ENCODE measurements at regions not wholly inside any gene's neighbourhood (a gene's known extent, or its start where the extent isn't known, plus 50 kb on each side); places are given as distances from the start of the nearest gene placed in this dataset.
"Not testable (repeated sequence)": the region's sequence is repeated elsewhere in the genome, so short reads cannot be mapped to it uniquely, and the experiment has no call there.

- no peak for DNase-seq
Measured at GRCh38 chr22:49470741-49471503, 356.8 kb downstream of the BRD1 start.

GRCh38 chr22:49469896-49470740, 357.6 kb downstream of the BRD1 start:
- DNase-seq = no peak

- DNase-seq = no peak
Measured at GRCh38 chr22:49468487-49469198, 359.0 kb downstream of the BRD1 start.

- DNase-seq = no peak
Measured at GRCh38 chr22:49466878-49467595, 360.6 kb downstream of the BRD1 start.

- DNase-seq = no peak
Measured at GRCh38 chr22:49464037-49464436, 363.6 kb downstream of the BRD1 start.

- no peak for DNase-seq
Measured at GRCh38 chr22:49462795-49463194, 364.9 kb downstream of the BRD1 start.

GRCh38 chr22:49462291-49462690, 365.4 kb downstream of the BRD1 start:
- DNase-seq = no peak

- DNase-seq = no peak
Measured at GRCh38 chr22:49461674-49462073, 366.0 kb downstream of the BRD1 start.

- no peak for DNase-seq
Measured at GRCh38 chr22:49460592-49461281, 366.9 kb downstream of the BRD1 start.

GRCh38 chr22:49460091-49460490, 367.6 kb downstream of the BRD1 start:
- no peak for DNase-seq

- DNase-seq = no peak
Measured at GRCh38 chr22:49458708-49459099, 369.0 kb downstream of the BRD1 start.

- no peak for DNase-seq
Measured at GRCh38 chr22:49457946-49458707, 369.5 kb downstream of the BRD1 start.

- no peak for DNase-seq
Measured at GRCh38 chr22:49457146-49457545, 370.5 kb downstream of the BRD1 start.

- DNase-seq = no peak
Measured at GRCh38 chr22:49455595-49455994, 372.1 kb downstream of the BRD1 start.

- DNase-seq = no peak
Measured at GRCh38 chr22:49454726-49455125, 372.9 kb downstream of the BRD1 start.

GRCh38 chr22:49453771-49454170, 373.9 kb downstream of the BRD1 start:
- no peak for DNase-seq

- DNase-seq = not testable (repeated sequence)
Measured at GRCh38 chr22:49453019-49453418, 374.7 kb downstream of the BRD1 start.

- no peak for DNase-seq
Measured at GRCh38 chr22:49452362-49452946, 375.2 kb downstream of the BRD1 start.

- DNase-seq = no peak
Measured at GRCh38 chr22:49451070-49451840, 376.4 kb downstream of the BRD1 start.

GRCh38 chr22:49450498-49450897, 377.2 kb downstream of the BRD1 start:
- DNase-seq = no peak

All from NCI-H2107 (cell line).